Prostate gland (tissue), 2 donors: ENCODE measurements at regions not wholly inside any gene's neighbourhood (a gene's known extent, or its start where the extent isn't known, plus 50 kb on each side); places are given as distances from the start of the nearest gene placed in this dataset.

ENCODE experiments used
- DNase-seq: peaks from one replicate; pipeline ENCODE4 v3.0.0-alpha.2; 2019; ENCODE audit warnings: low spot score
- H3K27ac ChIP-seq, 2 donors: fragments of 200-600 bp; sonication (generic); 2 replicates each; pipeline ENCODE4 v1.5.1; 2017 to 2019
- H3K27me3 ChIP-seq: fragments of 200-600 bp; sonication (generic); replicated peaks from 2 replicates; pipeline ENCODE4 v1.5.1; 2019; ENCODE audit not compliant: insufficient read depth
- H3K36me3 ChIP-seq, 2 donors: fragments of 200-600 bp; sonication (generic); 1 replicate in 1 of 2; 2 replicates in 1 of 2; pipeline versions ENCODE4 v1.5.1 to v1.8.1; 2017 to 2019
- H3K4me1 ChIP-seq: fragments of 200-600 bp; sonication (generic); replicated peaks from 2 replicates; pipeline ENCODE4 v1.5.1; 2019
- H3K4me3 ChIP-seq, 2 donors: fragments of 200-600 bp; sonication (generic); 2 replicates each; pipeline ENCODE4 v1.5.1; 2017 to 2019
- H3K9me3 ChIP-seq: fragments of 200-600 bp; sonication (generic); 2 replicates; pipeline ENCODE4 v1.5.1; 2017
- POLR2A ChIP-seq: fragments of 450-650 bp; IDR thresholded peaks from one replicate; pipeline ENCODE4 v1.6.1; 2016; ENCODE audit warnings: antibody characterized with exemption, mild to moderate bottlenecking
- POLR2AphosphoS5 ChIP-seq: sonication (generic); formaldehyde crosslinking; IDR thresholded peaks from one replicate; pipeline ENCODE4 v1.6.1; 2017; ENCODE audit warnings: antibody characterized with exemption
- WGBS: methylation state at CpG from one replicate; pipeline ENCODE4 v1.1.5; 2018; 5-methylcytosine and 5-hydroxymethylcytosine counted together
- intact Hi-C: fragments of 100-400 bp; cut with DNase I; formaldehyde crosslinking; loops from one replicate; pipeline ENCODE4 v1.14.2; 2022
- TF ChIP-seq, protein P1 (sequence below), 4 experiments: fragments of 200-600 bp in 2 of 4; fragments of 450-650 bp in 2 of 4; sonication (generic) in 2 of 4; IDR thresholded peaks; 1 replicate in 3 of 4; 2 replicates in 1 of 4; pipeline ENCODE4 v1.5.1; 2016 to 2019; ENCODE audit warnings: antibody characterized with exemption in 4 of 4, mild to moderate bottlenecking in 2 of 4, moderate library complexity in 2 of 4

DNA sequence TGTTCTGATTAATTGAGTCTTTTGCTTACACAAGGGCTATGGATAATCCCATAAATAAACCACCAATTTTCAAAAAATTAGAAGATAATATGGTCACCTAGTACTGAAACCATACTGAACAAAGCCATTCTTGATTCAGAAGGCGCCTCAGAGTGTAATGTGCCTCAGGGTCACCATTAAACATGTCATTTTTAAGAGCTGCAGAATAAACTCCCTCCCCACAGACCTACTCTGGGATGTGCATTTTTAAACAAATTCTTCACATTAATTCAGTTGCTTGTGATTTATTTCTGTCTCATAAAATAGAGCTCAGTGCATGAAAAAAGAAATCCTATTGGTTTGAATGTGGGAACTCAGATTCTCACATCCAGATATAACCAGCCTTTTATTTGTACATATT, 202.1 kb upstream of the HEY2 start:
- no peak for DNase-seq
- TF ChIP-seq, protein P1, sequence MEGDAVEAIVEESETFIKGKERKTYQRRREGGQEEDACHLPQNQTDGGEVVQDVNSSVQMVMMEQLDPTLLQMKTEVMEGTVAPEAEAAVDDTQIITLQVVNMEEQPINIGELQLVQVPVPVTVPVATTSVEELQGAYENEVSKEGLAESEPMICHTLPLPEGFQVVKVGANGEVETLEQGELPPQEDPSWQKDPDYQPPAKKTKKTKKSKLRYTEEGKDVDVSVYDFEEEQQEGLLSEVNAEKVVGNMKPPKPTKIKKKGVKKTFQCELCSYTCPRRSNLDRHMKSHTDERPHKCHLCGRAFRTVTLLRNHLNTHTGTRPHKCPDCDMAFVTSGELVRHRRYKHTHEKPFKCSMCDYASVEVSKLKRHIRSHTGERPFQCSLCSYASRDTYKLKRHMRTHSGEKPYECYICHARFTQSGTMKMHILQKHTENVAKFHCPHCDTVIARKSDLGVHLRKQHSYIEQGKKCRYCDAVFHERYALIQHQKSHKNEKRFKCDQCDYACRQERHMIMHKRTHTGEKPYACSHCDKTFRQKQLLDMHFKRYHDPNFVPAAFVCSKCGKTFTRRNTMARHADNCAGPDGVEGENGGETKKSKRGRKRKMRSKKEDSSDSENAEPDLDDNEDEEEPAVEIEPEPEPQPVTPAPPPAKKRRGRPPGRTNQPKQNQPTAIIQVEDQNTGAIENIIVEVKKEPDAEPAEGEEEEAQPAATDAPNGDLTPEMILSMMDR (IDR thresholded peaks at IDR 0.05): no peak
- TF ChIP-seq POLR2AphosphoS5 (no peak), POLR2A (no peak)
- intact Hi-C loops: no loop called here
- Histone ChIP-seq H3K9me3 (no peaks in the 10 kb centered on the region), H3K27ac (no peak overlapping the region), H3K36me3 (no peaks in the 10 kb centered on the region), H3K4me3 (no peak overlapping the region), H3K4me1 (no peaks in the 10 kb centered on the region), H3K27me3 (no peaks in the 10 kb centered on the region)
- 40% methylated on average over 1 of the region's 1 CpG for WGBS

DNA sequence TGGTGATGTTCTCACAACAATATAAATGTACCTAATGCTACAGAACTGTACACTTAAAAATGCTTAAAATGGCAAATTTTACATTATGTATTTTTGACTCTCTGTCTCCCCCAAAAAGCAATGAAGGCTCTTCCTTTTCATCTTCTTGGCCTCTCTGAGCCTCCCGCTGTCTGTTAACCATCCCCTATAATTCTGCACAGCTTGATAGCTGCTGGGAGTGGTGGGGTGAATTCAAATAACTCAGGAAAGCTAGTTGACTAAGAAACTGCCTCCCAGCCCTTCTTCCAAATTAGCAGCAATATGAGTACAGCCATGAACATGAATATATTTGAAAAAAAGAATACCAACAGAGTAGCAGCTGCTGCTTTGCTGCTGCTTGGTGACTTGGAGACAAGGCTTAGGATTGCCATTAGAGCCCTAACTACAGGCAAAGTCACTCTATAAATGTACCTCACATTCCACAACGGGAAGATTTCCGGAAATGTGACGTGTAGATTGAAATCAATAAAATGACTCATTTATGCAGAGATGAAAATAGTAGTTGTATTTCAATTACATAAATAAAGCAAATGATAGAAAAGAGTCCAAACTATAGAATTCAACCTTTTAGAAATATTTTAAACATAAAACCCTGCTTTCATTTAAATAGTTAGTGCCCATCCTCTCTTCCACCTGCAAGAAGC, 200.1 kb upstream of the HEY2 start:
- Histone ChIP-seq H3K27ac (no peak overlapping the region), H3K36me3 (no peaks in the 10 kb centered on the region), H3K4me1 (no peaks in the 10 kb centered on the region), H3K4me3 (no peak overlapping the region), H3K9me3 (no peaks in the 10 kb centered on the region), H3K27me3 (no peaks in the 10 kb centered on the region)
- 45% methylated on average over 4 of the region's 4 CpGs for WGBS
- no peak for TF ChIP-seq POLR2AphosphoS5
- intact Hi-C loops: no loop called here
- no peak for DNase-seq

DNA sequence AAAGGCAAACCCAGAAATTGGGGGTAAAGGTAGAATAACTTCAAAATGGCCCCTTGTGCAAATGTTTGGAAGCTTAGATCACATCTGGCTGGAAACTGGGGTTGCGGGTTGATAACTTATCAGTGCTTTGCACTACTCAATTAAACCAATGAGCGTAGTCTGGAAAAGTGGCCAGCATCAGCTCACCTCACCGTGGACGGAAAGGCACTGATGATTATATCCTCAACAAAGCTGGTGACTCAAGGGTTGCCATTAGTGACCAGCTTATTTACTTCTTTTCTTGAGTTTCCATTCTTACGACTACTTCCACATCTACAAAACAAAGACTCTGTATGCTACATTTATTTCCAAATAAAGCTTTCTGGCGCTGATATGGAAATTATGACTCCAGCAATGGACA, 198.5 kb upstream of the HEY2 start:
- WGBS: 89% methylated on average over 6 of the region's 6 CpGs
- no peak for TF ChIP-seq POLR2AphosphoS5
- no peak for TF ChIP-seq POLR2A
- TF ChIP-seq, protein P1 (IDR thresholded peaks at IDR 0.05): no peak
- H3K4me1 ChIP-seq: no peaks in the 10 kb centered on the region
- no peaks in the 10 kb centered on the region for H3K27me3 ChIP-seq
- DNase-seq: no peak
- no peaks in the 10 kb centered on the region for H3K9me3 ChIP-seq
- no peak overlapping the region for H3K4me3 ChIP-seq
- no peak overlapping the region for H3K27ac ChIP-seq
- H3K36me3 ChIP-seq: no peaks in the 10 kb centered on the region
- intact Hi-C loops: no loop called here

DNA sequence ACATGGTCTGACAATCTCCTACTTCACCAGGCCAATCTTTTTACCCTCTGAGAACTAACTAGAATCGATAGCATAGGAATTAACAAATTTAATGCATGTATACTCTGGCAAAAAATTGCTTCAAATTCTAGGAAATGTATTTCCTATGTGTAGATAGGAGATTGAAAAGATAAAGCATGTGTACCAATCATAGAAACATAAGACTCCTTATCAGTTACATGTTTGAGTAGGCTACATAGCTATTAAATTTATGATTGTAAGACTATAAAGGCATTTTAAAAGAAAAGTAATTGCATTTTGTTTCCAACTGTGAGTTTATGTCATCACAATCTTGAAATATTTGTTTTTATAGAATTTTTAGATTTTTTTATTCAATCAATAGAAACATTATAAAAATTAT, 196.6 kb upstream of the HEY2 start:
- WGBS: 56% methylated on average over 1 of the region's 1 CpG
- H3K4me1 ChIP-seq: no peaks in the 10 kb centered on the region
- intact Hi-C loops: no loop called here
- H3K9me3 ChIP-seq: no peaks in the 10 kb centered on the region
- H3K27ac ChIP-seq: no peak overlapping the region
- no peak for TF ChIP-seq POLR2AphosphoS5
- TF ChIP-seq, protein P1 (IDR thresholded peaks at IDR 0.05): no peak
- H3K4me3 ChIP-seq: no peak overlapping the region
- DNase-seq: no peak
- no peaks in the 10 kb centered on the region for H3K27me3 ChIP-seq
- no peaks in the 10 kb centered on the region for H3K36me3 ChIP-seq

DNA sequence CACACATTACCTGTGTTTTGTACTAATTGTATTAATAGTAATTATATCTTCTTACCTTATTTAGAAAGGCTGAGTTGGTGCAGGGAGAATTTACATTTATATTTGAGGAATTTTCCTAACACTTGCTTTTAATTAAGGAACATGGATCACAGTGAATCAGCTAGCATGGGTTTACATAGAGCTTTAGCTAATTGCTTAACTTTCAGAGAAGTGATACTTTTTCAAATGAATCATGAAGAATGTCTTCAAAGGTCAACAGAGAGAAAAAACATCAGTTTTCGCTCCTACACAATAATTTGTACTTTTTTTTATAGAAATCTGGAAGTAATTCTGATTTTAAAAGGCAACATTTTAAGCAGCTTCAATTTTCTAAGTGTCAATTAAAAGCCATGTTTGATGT, 195.0 kb upstream of the HEY2 start:
- no peak for DNase-seq
- no peak for TF ChIP-seq POLR2AphosphoS5
- TF ChIP-seq, protein P1 (IDR thresholded peaks at IDR 0.05): no peak
- no peaks in the 10 kb centered on the region for H3K27me3 ChIP-seq
- intact Hi-C loops: no loop called here
- 69% methylated on average over 1 of the region's 1 CpG for WGBS
- no peaks in the 10 kb centered on the region for H3K36me3 ChIP-seq
- no peaks in the 10 kb centered on the region for H3K9me3 ChIP-seq
- no peak overlapping the region for H3K4me3 ChIP-seq
- no peaks in the 10 kb centered on the region for H3K4me1 ChIP-seq
- H3K27ac ChIP-seq: no peak overlapping the region
